Left ventricle myocardium inferior (tissue), 1 donor: ENCODE measurements at regions not wholly inside any gene's neighbourhood (a gene's known extent, or its start where the extent isn't known, plus 50 kb on each side); places are given as distances from the start of the nearest gene placed in this dataset.

Source experiments
- DNase-seq: peaks from one replicate; pipeline ENCODE4 v3.0.0-alpha.2; 2020
- H3K27ac ChIP-seq: fragments of 200-600 bp; replicated peaks from 2 replicates; pipeline ENCODE4 v1.8.0; 2021
- H3K27me3 ChIP-seq: fragments of 200-600 bp; 2 replicates; pipeline ENCODE4 v1.8.0; 2021; ENCODE audit warnings: low read depth
- H3K36me3 ChIP-seq: fragments of 200-600 bp; 2 replicates; pipeline ENCODE4 v1.8.0; 2021
- H3K4me1 ChIP-seq: fragments of 200-600 bp; 2 replicates; pipeline ENCODE4 v1.8.0; 2021
- H3K4me3 ChIP-seq: fragments of 200-600 bp; 2 replicates; pipeline ENCODE4 v1.8.0; 2021; ENCODE audit warnings: mild to moderate bottlenecking, moderate library complexity
- H3K9me3 ChIP-seq: fragments of 200-600 bp; replicated peaks from 2 replicates; pipeline ENCODE4 v1.8.0; 2021
- intact Hi-C: fragments of 100-400 bp; cut with micrococcal nuclease; formaldehyde crosslinking; loops from one replicate; pipeline ENCODE4 v1.11.0; 2022
- TF ChIP-seq, protein P1 (sequence below): fragments of 200-600 bp; IDR thresholded peaks from 2 replicates; pipeline ENCODE4 v1.8.0; 2021; ENCODE audit warnings: antibody characterized with exemption, mild to moderate bottlenecking, borderline replicate concordance
- donor health status: DM: no; HTN: yes; CAD: no; lungs with severe emphysema.

DNA sequence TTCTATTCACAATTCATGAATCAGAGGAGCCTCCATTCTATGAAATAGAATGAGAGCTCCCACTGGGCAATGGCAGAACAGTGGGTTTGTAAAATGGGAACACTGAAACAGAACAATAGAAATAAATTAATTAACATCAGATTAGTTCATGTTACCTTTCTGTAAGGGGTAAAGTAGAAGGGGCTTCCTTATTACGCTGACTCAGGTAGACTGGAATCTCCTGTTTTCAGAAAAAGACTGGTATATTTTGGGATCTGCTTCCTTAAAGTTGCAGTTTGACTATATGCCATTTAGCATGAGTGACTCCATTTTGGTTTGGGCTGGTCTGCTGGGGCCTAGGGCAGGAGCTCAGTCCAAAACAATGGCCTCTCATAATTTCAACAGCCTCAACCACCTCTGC, 52.8 kb upstream of the ZFAND3 start:
- no peaks in the 10 kb centered on the region for H3K36me3 ChIP-seq
- H3K4me1 ChIP-seq, result no peaks in the 10 kb centered on the region
- TF ChIP-seq, protein P1, sequence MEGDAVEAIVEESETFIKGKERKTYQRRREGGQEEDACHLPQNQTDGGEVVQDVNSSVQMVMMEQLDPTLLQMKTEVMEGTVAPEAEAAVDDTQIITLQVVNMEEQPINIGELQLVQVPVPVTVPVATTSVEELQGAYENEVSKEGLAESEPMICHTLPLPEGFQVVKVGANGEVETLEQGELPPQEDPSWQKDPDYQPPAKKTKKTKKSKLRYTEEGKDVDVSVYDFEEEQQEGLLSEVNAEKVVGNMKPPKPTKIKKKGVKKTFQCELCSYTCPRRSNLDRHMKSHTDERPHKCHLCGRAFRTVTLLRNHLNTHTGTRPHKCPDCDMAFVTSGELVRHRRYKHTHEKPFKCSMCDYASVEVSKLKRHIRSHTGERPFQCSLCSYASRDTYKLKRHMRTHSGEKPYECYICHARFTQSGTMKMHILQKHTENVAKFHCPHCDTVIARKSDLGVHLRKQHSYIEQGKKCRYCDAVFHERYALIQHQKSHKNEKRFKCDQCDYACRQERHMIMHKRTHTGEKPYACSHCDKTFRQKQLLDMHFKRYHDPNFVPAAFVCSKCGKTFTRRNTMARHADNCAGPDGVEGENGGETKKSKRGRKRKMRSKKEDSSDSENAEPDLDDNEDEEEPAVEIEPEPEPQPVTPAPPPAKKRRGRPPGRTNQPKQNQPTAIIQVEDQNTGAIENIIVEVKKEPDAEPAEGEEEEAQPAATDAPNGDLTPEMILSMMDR, result no peak
- H3K27me3 ChIP-seq, result peaks cover 75% of the 10 kb centered on the region
- intact Hi-C loops, result no loop called here
- no peaks in the 10 kb centered on the region for H3K9me3 ChIP-seq
- no peak for DNase-seq
- H3K27ac ChIP-seq, result no peak overlapping the region
- no peak overlapping the region for H3K4me3 ChIP-seq

DNA sequence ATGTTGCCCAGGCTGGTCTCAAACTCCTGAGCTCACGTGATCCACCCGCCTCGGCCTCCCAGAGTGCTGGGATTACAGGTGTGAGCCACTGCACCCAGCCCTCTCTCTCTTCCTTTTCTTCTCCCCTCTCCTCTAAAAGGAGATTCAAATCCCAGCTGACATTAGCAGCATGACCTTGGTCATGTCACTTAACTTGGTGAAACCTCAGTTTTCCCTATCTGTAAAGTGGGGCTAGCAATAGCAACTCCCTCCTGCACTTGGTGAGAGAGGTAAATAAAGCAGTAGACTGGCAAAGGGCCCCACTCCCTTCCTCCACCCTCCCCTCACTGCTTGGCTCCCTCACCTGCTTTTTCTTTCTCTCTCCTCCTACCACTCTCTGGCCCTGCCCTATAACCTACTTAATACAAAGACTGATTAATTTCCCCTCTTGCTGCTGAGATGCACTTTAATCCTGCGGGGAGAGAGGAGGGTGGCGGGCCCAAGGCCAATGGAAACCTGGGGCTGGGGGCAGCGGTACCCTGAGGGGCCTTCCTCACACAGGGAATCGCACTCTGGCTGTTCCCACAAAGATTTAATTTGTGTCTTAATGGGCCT, 54.2 kb upstream of the ZFAND3 start:
- Histone ChIP-seq H3K4me3 (no peak overlapping the region), H3K9me3 (no peaks in the 10 kb centered on the region), H3K4me1 (no peaks in the 10 kb centered on the region), H3K27me3 (peaks cover 62% of the 10 kb centered on the region), H3K36me3 (no peaks in the 10 kb centered on the region), H3K27ac (no peak overlapping the region)
- intact Hi-C loops, result no loop called here
- TF ChIP-seq, protein P1, result no peak
- DNase-seq, result no peak

DNA sequence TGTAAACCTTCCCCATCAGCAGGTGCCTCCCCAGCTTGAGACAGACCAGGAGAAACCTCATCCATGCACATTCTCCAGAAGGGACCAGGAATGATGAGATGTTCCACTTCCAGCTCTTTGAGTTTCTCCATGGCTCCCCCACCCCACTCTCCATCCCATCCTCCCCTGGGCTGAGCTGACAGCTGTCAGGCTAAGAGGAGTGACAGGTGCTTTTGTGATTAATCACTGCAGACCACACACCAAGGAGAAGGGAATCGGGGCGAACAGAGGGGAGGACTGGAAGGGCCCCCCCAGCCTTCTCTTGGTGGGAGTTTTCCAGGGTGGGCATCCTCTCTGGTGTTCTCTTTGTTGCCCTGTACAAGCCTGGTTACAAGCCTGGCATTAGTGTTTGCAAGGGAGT, 56.1 kb upstream of the ZFAND3 start:
- Histone ChIP-seq H3K4me3 (no peak overlapping the region), H3K27me3 (peaks cover 49% of the 10 kb centered on the region), H3K4me1 (no peaks in the 10 kb centered on the region), H3K9me3 (no peaks in the 10 kb centered on the region), H3K27ac (no peak overlapping the region), H3K36me3 (no peaks in the 10 kb centered on the region)
- DNase-seq, result no peak
- TF ChIP-seq, protein P1, result no peak
- intact Hi-C loops, result no loop called here

DNA sequence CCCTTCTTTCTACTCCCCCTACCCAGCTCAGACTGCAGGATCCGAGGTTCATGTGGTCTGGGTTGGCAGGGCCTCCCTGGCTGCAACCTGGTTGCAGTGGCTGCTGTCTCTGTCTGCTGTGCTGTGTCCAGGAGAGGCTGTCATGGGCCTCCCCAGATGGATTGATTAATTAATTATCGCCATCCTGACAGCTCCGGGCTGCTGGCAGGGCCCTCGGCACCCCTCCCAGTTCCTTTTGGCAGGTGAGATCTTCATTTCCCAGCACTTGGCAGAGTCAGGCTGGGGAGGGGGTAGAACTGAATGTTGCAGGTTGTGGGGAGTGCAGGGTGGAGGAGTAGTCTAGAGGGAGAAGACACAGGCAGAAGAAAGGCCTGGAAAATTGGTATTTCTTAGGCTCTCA, 56.7 kb upstream of the ZFAND3 start:
- TF ChIP-seq, protein P1, result no peak
- Histone ChIP-seq H3K36me3 (no peaks in the 10 kb centered on the region), H3K27me3 (peaks cover 43% of the 10 kb centered on the region), H3K27ac (no peak overlapping the region), H3K9me3 (no peaks in the 10 kb centered on the region), H3K4me3 (no peak overlapping the region), H3K4me1 (no peaks in the 10 kb centered on the region)
- intact Hi-C loops, result no loop called here
- DNase-seq, result no peak

DNA sequence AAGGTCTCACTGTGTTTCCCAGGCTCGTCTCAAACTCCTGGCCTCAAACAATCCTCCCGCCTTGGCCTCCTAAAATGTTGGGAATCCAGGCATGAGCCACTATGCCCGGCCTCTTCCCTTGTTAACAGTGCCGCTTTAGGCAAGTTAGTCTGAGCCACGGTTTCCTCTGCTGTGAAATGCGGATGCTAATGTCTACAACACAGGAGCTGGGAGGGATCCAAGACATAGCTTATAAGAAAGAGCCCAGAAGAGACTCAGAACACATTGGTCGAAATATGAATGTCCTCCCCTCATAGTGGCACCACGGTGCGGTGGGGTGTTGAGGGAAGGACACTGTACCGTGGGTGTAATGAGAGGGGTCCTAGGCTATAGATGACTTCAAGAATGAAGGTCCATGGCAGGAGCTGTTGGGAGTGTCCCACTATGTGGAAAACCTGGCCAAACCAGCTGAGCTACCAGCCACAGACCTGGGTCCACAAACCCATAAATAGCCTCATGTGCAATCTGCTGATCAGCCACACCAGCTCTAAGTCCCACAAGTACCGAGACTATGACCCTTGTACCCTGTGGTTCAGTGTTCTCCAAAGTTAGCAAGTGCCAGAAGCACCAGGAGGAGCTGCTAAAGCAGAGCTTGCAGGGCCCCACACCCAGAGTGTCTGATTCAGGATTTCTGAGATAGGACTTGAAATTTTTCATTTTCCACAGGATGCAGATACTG, 57.8 kb upstream of the ZFAND3 start:
- intact Hi-C loops, result no loop called here
- TF ChIP-seq, protein P1, result no peak

More for the DNA sequence above, 57.8 kb upstream of the ZFAND3 start:
- H3K27me3 ChIP-seq, result peaks cover 34% of the 10 kb centered on the region
- H3K4me1 ChIP-seq, result no peaks in the 10 kb centered on the region
- H3K9me3 ChIP-seq, result no peaks in the 10 kb centered on the region
- H3K27ac ChIP-seq, result no peak overlapping the region
- no peak for DNase-seq
- H3K4me3 ChIP-seq, result no peak overlapping the region
- no peaks in the 10 kb centered on the region for H3K36me3 ChIP-seq
